ENCODE measurements at regions not wholly inside any gene's neighbourhood (a gene's known extent, or its start where the extent isn't known, plus 50 kb on each side); places are given as distances from the start of the nearest gene placed in this dataset.

DNA sequence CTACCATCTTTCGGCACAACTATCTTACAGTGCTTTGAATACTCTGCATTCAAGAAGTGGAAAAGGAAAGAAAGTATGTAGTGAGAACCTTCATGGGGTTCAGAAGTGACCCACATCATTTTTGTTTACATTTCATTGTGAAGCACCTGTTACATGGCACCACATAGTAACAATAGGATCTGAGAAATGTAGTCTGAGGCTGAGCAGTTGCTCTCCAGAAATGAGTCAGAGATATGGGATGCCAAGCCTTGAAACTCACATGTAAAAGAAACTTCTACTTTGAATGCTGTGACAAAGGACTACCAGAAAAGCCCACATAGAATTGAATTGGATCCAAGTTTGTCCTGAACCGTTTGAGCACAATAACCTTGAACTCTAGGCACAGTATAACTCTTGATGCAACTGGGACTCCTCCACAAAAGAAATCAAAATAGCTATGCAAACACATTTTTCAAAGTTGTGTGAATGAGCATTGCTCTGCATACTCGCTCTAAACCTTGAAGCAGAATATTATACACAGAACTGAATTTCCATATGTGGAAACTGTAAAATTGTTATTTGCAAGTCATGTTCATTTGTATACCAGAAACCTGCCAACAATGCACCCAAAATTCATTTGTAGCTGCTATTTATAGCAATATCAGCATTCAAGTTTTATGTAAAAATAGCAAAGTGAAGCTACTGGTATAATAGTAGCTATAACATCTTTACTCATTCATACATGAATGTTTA lies 400.9 kb upstream of the POU3F2 start:
- TF ChIP-seq, protein P1, sequence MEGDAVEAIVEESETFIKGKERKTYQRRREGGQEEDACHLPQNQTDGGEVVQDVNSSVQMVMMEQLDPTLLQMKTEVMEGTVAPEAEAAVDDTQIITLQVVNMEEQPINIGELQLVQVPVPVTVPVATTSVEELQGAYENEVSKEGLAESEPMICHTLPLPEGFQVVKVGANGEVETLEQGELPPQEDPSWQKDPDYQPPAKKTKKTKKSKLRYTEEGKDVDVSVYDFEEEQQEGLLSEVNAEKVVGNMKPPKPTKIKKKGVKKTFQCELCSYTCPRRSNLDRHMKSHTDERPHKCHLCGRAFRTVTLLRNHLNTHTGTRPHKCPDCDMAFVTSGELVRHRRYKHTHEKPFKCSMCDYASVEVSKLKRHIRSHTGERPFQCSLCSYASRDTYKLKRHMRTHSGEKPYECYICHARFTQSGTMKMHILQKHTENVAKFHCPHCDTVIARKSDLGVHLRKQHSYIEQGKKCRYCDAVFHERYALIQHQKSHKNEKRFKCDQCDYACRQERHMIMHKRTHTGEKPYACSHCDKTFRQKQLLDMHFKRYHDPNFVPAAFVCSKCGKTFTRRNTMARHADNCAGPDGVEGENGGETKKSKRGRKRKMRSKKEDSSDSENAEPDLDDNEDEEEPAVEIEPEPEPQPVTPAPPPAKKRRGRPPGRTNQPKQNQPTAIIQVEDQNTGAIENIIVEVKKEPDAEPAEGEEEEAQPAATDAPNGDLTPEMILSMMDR (conservative IDR thresholded peaks at IDR 0.05; ENCODE audit: low read depth, low read length): no peak
- TF ChIP-seq EZH2 (IDR thresholded peaks at IDR 0.05; ENCODE audit: borderline replicate concordance, low read depth, low read length, poor library complexity, severe bottlenecking): no peak
